ENCODE measurements at regions not wholly inside any gene's neighbourhood (a gene's known extent, or its start where the extent isn't known, plus 50 kb on each side); places are given as distances from the start of the nearest gene placed in this dataset.

- H3K27ac ChIP-seq (ENCODE audit: low read depth, low read length), result no peak overlapping the region
- H3K4me3 ChIP-seq (ENCODE audit: low read length), result no peak overlapping the region
- no peak overlapping the region for H3K4me3 Mint-ChIP-seq
- TF ChIP-seq CTCF (conservative IDR thresholded peaks at IDR 0.05), result no peak
- H3K4me1 Mint-ChIP-seq, result peaks cover 2% of the 10 kb centered on the region
- H3K9me3 Mint-ChIP-seq, result peaks cover 9% of the 10 kb centered on the region
- peaks cover 8% of the 10 kb centered on the region for H3K27me3 ChIP-seq (ENCODE audit: control insufficient read depth, insufficient read depth, low read length, poor library complexity, severe bottlenecking)
- peaks cover 6% of the 10 kb centered on the region for H3K9me3 ChIP-seq (ENCODE audit: control insufficient read depth, low read length)
- no peaks in the 10 kb centered on the region for H3K36me3 Mint-ChIP-seq (ENCODE audit: low read depth)
- no peak for DNase-seq
- no peaks in the 10 kb centered on the region for H3K36me3 ChIP-seq (ENCODE audit: control insufficient read depth, insufficient read depth, low read length)
- peaks cover 22% of the 10 kb centered on the region for H3K27me3 Mint-ChIP-seq (ENCODE audit: insufficient read depth)
- WGBS, 2 experiments (ENCODE audit: insufficient coverage in 1 of 2, insufficient read length in 1 of 2), result 88 to 94% methylated on average over 1 to 3 of the region's 3 CpGs
- H3K9ac ChIP-seq (ENCODE audit: extremely low read depth, low read length, poor library complexity, severe bottlenecking), result no peak overlapping the region
- H3K4me1 ChIP-seq (ENCODE audit: control insufficient read depth, insufficient read depth, low read length), result no peaks in the 10 kb centered on the region
- no peak overlapping the region for H3K27ac Mint-ChIP-seq
Observed at GRCh38 chr12:113709456-113709855, 237.8 kb upstream of the LHX5 start.

GRCh38 chr12:113702836-113703235 is 231.2 kb upstream of the LHX5 start:
- Mint-ChIP-seq H3K4me1 (peaks cover 13% of the 10 kb centered on the region), H3K36me3 (ENCODE audit: low read depth) (no peaks in the 10 kb centered on the region), H3K27ac (no peak overlapping the region), H3K9me3 (no peaks in the 10 kb centered on the region), H3K4me3 (no peak overlapping the region), H3K27me3 (ENCODE audit: insufficient read depth) (peaks cover 30% of the 10 kb centered on the region)
- no peak for TF ChIP-seq CTCF (conservative IDR thresholded peaks at IDR 0.05)
- 86 to 89% methylated on average over 10 to 11 of the region's 11 CpGs for WGBS, 2 experiments (ENCODE audit: insufficient coverage in 1 of 2, insufficient read length in 1 of 2)
- Histone ChIP-seq H3K27me3 (ENCODE audit: control insufficient read depth, insufficient read depth, low read length, poor library complexity, severe bottlenecking) (peaks cover 8% of the 10 kb centered on the region), H3K9ac (ENCODE audit: extremely low read depth, low read length, poor library complexity, severe bottlenecking) (no peak overlapping the region), H3K36me3 (ENCODE audit: control insufficient read depth, insufficient read depth, low read length) (no peaks in the 10 kb centered on the region), H3K4me1 (ENCODE audit: control insufficient read depth, insufficient read depth, low read length) (no peaks in the 10 kb centered on the region), H3K27ac (ENCODE audit: low read depth, low read length) (no peak overlapping the region), H3K4me3 (ENCODE audit: low read length) (no peak overlapping the region), H3K9me3 (ENCODE audit: control insufficient read depth, low read length) (no peaks in the 10 kb centered on the region)
- peak; percentile 43 for DNase-seq

- Histone ChIP-seq H3K27ac (ENCODE audit: low read depth, low read length) (no peak overlapping the region), H3K9ac (ENCODE audit: extremely low read depth, low read length, poor library complexity, severe bottlenecking) (no peak overlapping the region), H3K4me1 (ENCODE audit: control insufficient read depth, insufficient read depth, low read length) (no peaks in the 10 kb centered on the region), H3K4me3 (ENCODE audit: low read length) (no peak overlapping the region), H3K9me3 (ENCODE audit: control insufficient read depth, low read length) (no peaks in the 10 kb centered on the region), H3K36me3 (ENCODE audit: control insufficient read depth, insufficient read depth, low read length) (no peaks in the 10 kb centered on the region), H3K27me3 (ENCODE audit: control insufficient read depth, insufficient read depth, low read length, poor library complexity, severe bottlenecking) (peaks cover 8% of the 10 kb centered on the region)
- Mint-ChIP-seq H3K4me3 (no peak overlapping the region), H3K4me1 (peaks cover 17% of the 10 kb centered on the region), H3K9me3 (no peaks in the 10 kb centered on the region), H3K36me3 (ENCODE audit: low read depth) (no peaks in the 10 kb centered on the region), H3K27ac (no peak overlapping the region), H3K27me3 (ENCODE audit: insufficient read depth) (peaks cover 27% of the 10 kb centered on the region)
- no peak for DNase-seq
- no peak for TF ChIP-seq CTCF (conservative IDR thresholded peaks at IDR 0.05)
- 89 to 100% methylated on average over 1 to 4 of the region's 4 CpGs for WGBS, 2 experiments (ENCODE audit: insufficient coverage in 1 of 2, insufficient read length in 1 of 2)
Observed at GRCh38 chr12:113702276-113702675, 230.6 kb upstream of the LHX5 start.
